ENCODE measurements at regions not wholly inside any gene's neighbourhood (a gene's known extent, or its start where the extent isn't known, plus 50 kb on each side); places are given as distances from the start of the nearest gene placed in this dataset.

DNA sequence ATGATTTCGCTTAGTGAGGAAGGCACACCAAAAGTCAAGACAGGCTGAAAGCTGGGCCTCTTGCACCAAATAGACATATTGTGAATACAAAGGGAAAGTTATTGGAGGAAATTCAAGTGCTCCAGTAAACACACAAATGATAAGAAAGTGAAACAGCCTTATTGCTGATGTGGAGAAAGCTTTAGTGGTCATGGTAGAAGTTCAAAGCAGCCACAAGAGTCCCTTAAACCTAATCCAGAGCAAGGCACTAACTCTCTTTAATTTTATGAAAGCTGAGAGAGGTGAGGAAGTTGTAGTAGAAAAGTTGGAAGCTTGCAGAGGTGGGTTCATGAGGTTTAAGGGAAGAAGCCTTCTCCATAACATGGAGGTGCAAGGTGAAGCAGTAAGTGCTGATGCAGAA lies 988.3 kb downstream of the VRK1 start:
- Histone ChIP-seq H4K20me1 (ENCODE audit: insufficient read depth, poor library complexity, severe bottlenecking) (no peaks in the 10 kb centered on the region), H3K9me2 (replicated peaks; ENCODE audit: insufficient read depth) (no peaks in the 10 kb centered on the region), H2AFZ (no peak overlapping the region), H3K4me2 (no peak overlapping the region), H3K27me3 (no peaks in the 10 kb centered on the region), H3K9me3 (ENCODE audit: low read depth) (peaks cover 3% of the 10 kb centered on the region), H3K27ac (no peak overlapping the region), H3K36me3 (replicated peaks; ENCODE audit: insufficient read depth, low read depth) (no peaks in the 10 kb centered on the region), H3K79me2 (no peaks in the 10 kb centered on the region), H3K4me3 (no peak overlapping the region), H3K4me1 (ENCODE audit: insufficient read depth) (no peaks in the 10 kb centered on the region)
- TF ChIP-seq CTCF (IDR thresholded peaks at IDR 0.05; ENCODE audit: poor library complexity), result no peak
- TF ChIP-seq EZH2 (IDR thresholded peaks at IDR 0.05; ENCODE audit: borderline replicate concordance), result no peak
- no peak for TF ChIP-seq EZH2phosphoT487 (IDR thresholded peaks at IDR 0.05; ENCODE audit: low read depth, severe bottlenecking, unreplicated experiment)
- no peak for DNase-seq (ENCODE audit: low spot score)
- 100% methylated on average over 1 of the region's 1 CpG for WGBS (ENCODE audit: low lambda C conversion rate, missing lambda C conversion rate)

- TF ChIP-seq CTCF (IDR thresholded peaks at IDR 0.05; ENCODE audit: poor library complexity) (no peak), EZH2 (IDR thresholded peaks at IDR 0.05; ENCODE audit: borderline replicate concordance) (no peak), EZH2phosphoT487 (IDR thresholded peaks at IDR 0.05; ENCODE audit: low read depth, severe bottlenecking, unreplicated experiment) (no peak)
- Histone ChIP-seq H3K4me1 (ENCODE audit: insufficient read depth) (no peaks in the 10 kb centered on the region), H3K4me2 (no peak overlapping the region), H3K36me3 (replicated peaks; ENCODE audit: insufficient read depth, low read depth) (no peaks in the 10 kb centered on the region), H3K27ac (no peak overlapping the region), H3K9me3 (ENCODE audit: low read depth) (peaks cover 3% of the 10 kb centered on the region), H3K79me2 (no peaks in the 10 kb centered on the region), H3K9me2 (replicated peaks; ENCODE audit: insufficient read depth) (no peaks in the 10 kb centered on the region), H3K4me3 (no peak overlapping the region), H3K27me3 (no peaks in the 10 kb centered on the region), H4K20me1 (ENCODE audit: insufficient read depth, poor library complexity, severe bottlenecking) (no peaks in the 10 kb centered on the region), H2AFZ (no peak overlapping the region)
- DNase-seq (ENCODE audit: low spot score), result no peak
Measured at GRCh38 chr14:97788364-97788763, 991.2 kb downstream of the VRK1 start.

GRCh38 chr14:97788846-97789526 lies 991.8 kb downstream of the VRK1 start:
- H3K79me2 ChIP-seq, result no peaks in the 10 kb centered on the region
- no peak overlapping the region for H3K4me3 ChIP-seq
- WGBS (ENCODE audit: low lambda C conversion rate, missing lambda C conversion rate), result 96% methylated on average over 7 of the region's 7 CpGs
- no peak overlapping the region for H3K4me2 ChIP-seq
- no peaks in the 10 kb centered on the region for H3K27me3 ChIP-seq
- no peaks in the 10 kb centered on the region for H3K36me3 ChIP-seq (replicated peaks; ENCODE audit: insufficient read depth, low read depth)
- DNase-seq (ENCODE audit: low spot score), result no peak
- H2AFZ ChIP-seq, result no peak overlapping the region
- H4K20me1 ChIP-seq (ENCODE audit: insufficient read depth, poor library complexity, severe bottlenecking), result no peaks in the 10 kb centered on the region
- no peaks in the 10 kb centered on the region for H3K4me1 ChIP-seq (ENCODE audit: insufficient read depth)
- peaks cover 3% of the 10 kb centered on the region for H3K9me3 ChIP-seq (ENCODE audit: low read depth)
- H3K9me2 ChIP-seq (replicated peaks; ENCODE audit: insufficient read depth), result no peaks in the 10 kb centered on the region
- no peak overlapping the region for H3K27ac ChIP-seq
- TF ChIP-seq EZH2 (IDR thresholded peaks at IDR 0.05; ENCODE audit: borderline replicate concordance) (no peak), EZH2phosphoT487 (IDR thresholded peaks at IDR 0.05; ENCODE audit: low read depth, severe bottlenecking, unreplicated experiment) (no peak), CTCF (IDR thresholded peaks at IDR 0.05; ENCODE audit: poor library complexity) (no peak)
